Retina (tissue), 1 donor: ENCODE measurements at regions not wholly inside any gene's neighbourhood (a gene's known extent, or its start where the extent isn't known, plus 50 kb on each side); places are given as distances from the start of the nearest gene placed in this dataset.
"Not testable (repeated sequence)": the region's sequence is repeated elsewhere in the genome, so short reads cannot be mapped to it uniquely, and the experiment has no call there.

Experiments
- DNase-seq: peaks from one replicate; pipeline ENCODE4 v3.0.0-alpha.2; 2016

DNA sequence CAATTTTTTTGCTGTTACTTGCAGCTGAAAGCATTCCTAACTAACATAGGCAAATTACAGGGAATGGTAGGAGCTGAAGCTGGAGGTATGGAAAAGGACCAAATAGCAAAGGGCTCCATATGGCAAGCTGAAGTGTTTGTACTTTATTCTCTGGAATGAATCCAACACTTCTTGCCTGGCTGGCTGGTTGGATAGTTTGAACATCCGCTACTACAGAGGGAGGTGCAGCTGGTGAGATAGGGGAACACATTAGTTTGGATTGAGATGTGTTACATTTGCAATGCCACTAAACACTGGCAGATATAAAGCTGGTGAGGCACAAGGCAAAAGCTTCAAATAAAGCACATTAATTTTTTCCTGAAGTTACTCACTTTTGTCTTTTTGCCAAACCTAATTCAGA, 291.5 kb downstream of the SP3 start:
- no peak for DNase-seq

DNA sequence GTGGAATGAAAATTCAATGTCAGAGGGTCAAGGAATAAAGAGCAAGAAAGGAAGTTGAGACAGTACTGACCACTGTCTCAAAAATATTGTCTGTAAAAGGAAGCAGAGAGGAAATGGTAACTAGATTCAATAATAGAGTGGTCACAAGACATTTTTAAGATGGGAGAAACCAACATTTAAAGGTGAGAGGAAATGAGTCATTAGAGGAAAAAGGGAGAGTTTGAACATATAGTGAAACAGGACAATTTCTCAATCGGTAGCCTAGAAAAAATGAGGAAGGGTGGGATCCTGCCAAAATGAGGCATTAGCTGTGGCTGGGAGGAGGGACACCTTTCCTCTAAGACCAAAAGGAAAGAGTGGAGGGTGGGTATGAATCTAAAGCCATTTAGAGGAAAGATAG, 288.5 kb downstream of the SP3 start:
- no peak for DNase-seq

DNA sequence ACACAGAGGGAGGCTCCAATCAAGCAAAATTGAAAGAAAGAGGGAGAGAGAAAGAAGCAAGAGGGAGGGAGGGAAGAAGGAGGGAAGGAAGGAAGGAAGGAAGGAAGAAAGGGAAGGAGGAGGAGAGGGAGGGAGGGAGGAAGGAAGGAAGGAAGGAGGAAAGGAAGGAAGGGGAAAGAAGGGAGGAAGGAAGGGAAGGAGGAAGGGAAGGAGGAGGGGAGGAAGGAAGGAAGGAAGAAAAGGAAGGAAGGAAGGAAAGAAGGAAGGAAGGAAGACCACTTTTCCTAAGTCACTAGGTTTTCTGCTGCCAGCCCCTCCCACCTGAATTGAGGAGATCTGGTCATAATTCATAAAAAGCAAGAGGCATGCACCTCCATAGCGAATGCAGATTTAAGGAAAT, 287.0 kb downstream of the SP3 start:
- no peak for DNase-seq

DNA sequence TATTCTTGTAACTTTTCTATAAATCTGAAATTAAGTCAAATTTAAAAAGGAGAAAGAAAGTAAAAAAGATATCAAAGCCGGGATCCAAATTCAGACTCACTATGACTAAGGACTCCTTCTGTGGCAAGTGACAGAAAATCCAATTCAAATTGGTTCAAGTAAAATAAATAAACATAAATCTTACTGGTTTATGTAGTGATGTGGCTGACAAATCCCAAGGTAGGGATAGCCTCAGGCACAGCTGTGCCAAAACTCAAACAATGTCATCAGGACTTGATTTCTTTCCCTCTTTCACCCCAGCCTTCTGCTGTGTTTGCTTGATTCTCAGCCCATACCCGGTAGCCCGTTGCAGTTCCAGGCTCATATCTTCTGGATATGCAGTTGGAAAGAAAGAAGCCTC, 284.6 kb downstream of the SP3 start:
- DNase-seq = no peak

DNA sequence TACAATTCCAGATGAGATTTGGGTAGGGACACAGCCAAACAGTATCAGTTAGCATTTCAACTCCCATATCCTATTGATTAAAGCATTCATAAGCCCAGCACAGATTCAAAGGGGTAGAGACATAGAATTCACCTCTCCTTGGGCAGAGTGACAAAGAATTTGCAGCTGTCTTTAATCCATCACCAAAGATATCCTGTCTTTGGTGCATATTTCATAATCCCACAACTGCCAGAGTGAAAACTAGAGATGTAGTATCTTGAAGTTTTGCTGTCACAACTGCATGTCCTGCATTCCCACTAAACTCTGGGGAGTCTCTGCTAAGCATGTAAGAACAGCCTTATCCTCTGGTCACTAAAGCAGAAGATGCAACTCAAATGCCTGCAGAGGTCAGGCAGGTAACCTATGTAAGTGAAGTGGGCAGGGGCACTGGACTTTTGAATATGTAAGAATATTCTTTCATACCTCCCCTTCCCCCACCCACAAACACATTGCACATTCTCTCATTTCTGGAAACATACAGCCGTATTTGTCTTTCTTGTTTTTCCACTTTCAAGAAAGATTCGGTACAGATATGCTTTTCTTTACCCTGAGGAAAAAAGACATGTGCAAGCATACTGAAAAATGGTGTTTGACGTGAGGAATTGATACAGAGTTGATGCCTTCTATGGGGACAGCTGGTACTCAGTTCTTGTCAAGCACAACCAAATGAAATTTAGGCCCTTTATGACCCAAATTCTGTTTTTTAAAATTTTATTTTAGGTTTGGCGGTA, 283.1 kb downstream of the SP3 start:
- DNase-seq = no peak

DNA sequence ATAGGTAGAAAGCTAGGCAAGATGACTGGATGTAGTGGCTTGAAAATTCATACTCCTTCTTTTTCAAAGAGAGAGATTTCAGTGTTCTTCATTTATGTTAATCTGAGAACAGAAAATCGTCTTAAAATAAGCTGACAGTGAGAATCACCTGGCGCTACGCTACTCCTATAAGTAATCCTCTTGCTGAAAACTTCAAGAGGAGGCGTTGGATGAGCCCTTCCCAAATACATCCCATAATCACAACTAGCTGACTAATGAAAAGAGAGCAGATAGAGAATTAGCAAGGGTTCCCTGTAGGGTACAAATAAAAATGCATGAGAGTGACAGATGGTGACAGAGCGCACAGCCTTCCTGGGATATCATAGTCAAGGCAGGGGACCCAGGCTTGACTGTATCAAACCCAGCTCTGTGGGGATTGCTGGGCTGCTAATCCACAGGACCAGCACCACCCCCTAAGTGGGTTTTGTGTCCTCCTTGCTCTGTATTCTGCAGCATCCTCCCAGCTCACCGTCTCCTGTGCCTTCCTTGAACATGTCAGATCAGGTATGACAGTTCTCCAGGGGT, 280.2 kb downstream of the SP3 start:
- peak; percentile 28 for DNase-seq

DNA sequence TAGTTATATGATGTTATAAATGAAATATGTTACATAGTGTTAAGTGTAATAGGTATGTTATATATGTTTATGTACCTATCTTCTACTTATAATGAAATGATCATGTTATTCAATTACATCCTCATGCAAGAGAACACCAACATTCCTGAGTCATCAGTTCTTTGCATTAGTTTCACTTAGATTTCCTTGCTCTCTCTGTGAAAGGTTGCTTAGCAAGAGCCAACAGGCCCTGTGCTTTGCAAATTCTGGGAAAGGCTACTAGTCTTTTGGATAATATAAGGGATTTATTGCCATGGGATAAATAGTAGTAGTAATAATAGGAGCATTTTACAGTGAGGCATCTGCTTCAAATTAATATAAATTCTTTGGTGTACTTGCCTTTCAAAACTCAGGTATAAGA, 274.8 kb downstream of the SP3 start:
- no peak for DNase-seq

DNA sequence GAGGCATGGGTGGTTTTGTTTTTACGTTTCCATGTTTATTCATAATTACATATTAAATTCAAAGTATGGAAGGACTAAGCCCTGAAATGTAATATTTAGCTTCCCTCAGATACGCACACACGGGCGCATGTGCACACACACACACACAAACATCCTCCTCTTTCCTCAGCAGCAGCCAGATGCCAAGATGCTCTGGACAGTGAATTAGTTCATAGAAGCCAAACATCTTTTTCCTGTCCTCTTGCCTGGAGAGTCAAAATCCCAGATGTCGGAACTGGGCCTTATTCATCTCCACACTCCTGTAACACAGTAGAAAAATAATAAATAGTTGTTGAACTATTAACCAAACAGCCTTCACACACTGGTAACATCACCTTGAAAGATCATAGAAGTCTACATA, 273.1 kb downstream of the SP3 start:
- DNase-seq = no peak

DNA sequence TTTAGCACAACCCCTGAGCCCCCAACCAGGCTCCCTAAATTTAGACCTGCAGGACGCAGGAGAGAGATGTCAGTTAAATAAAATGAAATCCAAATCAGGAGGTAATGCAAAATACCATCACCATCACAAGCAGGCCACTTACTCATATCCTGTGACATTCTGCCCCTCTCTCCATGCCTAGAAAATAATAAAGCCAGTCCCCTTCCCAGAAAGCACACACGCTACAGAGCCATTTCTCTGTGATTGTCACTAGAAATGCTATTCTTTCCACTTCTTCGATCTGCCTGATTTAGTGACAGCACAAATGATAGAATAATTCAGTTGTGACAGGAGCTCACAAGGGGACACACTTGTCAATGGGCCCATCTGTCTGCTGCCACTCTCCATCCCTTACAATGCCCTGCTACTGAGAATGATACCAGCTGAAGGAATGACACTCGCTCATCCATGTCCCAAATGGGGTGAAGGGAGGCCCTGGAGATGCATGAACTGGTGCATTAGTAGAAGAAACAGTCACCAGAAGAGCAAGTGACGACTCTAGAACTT, 272.1 kb downstream of the SP3 start:
- no peak for DNase-seq

DNA sequence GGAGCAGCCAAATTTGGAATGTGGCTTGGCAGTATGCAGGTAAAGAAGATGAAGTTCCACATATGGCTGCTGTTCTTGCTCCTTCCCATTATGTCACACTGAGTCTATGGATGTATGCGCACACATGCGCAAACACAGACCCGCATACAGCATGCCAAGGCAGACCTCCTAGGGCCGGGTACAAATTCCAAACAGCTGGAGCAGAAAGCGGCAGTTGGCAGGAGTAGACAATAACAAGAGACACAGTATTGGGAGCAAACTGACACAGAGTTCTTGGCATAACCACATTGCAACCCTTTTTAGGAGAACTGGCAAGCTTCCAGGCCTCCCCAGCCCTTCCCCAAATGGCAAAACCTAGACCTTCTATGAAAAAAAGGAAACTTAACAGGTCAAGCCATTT, 268.9 kb downstream of the SP3 start:
- no peak for DNase-seq

DNA sequence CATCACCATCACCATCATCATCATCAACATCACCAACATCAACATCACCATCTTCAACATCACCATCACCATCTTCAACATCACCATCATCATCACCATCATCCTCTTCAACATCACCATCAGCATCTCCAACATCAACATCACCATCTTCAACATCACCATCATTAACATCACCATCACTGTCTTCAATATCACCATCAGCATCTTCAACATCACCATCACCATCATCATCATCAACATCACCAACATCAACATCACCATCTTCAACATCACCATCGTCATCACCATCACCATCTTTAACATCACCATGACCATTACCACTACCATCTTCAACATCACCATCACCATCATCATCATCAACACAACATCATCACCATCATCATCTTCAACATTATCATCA, 267.2 kb downstream of the SP3 start:
- no peak for DNase-seq

DNA sequence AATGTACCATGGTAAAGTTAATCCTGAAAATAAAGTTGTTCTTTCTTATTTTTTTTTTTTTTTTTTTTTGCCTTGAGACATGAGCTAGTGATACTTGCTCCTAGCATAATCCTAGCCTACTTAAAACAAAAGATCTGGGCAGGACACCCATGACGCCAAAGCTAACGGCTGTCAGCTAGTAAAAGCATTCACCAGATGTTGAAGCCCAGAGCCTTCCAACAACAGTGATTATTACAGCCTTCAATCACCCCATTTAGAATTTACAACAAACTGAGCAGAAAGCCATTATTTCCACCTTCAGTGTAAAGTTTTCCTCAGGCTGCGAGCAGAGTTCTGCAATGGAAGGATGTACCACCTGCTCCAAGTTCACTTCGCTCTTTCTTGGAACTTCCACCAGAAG, 259.5 kb downstream of the SP3 start:
- no peak for DNase-seq

DNA sequence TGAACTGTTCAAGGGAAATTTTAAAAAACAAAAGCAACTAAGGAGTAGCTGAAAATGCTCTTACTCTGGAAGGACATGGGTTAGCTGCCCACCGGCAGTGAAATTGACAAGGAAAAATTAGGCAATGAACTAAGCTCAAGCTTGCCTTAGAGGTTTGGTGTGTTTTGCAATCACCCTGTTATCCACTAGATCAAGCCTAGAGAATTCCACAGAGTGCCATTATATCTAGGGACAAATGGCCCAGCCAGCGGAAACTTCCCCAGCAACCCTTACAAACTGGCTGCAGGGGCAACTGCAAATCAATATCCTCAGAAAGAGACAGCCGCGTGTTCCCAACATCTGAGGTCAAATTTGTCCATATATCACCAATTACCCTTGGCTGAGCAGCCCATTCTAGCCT, 258.2 kb downstream of the SP3 start:
- no peak for DNase-seq

DNA sequence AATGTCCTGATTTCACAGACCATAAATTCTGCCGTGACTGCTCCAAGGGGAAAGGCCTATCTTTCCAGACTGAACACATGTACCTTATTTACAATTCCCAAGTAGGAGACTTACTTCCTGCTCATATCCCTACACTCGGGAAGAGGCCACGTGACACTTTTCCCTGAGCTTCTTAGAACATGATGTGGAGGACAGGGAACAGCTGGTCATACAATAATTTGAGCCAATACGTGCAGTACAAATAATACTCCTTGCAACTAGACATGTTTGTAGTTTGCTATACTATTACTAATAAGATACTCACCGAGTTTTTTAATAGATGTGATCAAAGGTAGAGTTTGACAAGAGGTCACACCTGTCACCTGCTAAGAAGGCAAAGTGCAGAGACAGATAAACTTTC, 256.4 kb downstream of the SP3 start:
- no peak for DNase-seq

DNA sequence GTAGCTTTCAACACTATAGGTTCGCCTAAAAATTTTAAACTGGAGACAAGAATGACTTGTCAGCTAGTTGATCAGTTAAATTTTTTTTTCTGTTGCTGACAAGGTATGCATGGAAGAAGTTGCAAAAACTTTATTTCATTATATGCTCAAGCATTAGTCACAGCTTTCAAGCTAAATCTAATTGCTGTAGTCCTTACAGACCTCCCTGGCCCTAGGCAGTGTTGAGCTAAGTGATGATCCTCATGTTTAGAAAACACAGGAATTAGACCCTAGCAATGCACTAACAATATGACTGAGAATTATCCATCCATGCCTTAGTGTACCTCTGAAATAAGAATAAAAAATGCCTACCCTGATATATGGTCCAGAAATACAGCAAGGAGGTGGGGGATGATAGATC, 253.4 kb downstream of the SP3 start:
- DNase-seq = no peak

DNA sequence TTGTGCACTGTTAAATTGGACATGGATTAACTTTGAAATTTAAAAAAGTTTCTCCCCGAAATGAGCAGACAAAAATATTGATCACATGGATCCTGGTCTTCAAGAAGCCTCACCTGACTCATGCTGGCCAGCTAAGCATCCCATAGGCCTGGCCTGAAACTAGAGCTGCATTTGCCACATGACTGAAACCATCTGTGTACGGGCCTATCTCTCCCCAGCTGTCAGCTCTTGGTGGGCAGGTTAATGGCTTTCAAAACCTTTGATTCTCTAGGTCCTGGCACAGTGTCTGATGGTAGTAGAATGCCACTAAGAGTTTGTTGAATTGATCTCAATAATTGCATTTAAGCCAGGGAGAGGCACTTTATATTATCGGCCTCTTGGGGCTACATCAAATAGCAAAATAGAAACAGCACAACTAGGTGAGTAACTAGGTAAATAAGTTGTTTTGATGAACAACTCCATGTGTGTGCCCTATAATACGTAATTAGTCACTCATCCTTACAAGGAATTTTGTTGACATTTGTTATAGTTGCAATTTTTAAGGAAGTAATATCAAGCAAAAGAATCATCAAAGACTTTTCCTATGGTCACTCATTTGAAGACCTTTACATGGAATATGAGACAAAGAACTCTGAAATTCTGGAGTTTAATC, 251.1 kb downstream of the SP3 start:
- no peak for DNase-seq

DNA sequence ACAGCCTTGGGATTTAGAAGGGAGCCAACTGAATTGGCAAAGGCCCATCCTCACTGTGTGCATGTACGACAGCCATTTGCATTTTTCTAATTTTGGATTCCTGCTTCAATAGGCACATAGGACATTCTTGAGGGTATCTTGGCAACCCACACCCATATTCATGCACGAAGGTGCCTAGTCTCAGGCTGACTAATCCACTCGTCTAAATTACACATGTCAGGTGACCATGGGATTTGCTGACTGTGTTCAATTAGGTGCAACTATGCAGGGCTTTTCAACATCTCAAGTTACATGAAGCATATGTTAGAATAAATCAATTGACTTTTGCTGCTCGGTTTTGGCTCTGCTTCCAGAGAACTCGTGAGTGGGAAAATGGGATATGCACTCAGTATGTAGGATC, 249.7 kb downstream of the SP3 start:
- DNase-seq = no peak

DNA sequence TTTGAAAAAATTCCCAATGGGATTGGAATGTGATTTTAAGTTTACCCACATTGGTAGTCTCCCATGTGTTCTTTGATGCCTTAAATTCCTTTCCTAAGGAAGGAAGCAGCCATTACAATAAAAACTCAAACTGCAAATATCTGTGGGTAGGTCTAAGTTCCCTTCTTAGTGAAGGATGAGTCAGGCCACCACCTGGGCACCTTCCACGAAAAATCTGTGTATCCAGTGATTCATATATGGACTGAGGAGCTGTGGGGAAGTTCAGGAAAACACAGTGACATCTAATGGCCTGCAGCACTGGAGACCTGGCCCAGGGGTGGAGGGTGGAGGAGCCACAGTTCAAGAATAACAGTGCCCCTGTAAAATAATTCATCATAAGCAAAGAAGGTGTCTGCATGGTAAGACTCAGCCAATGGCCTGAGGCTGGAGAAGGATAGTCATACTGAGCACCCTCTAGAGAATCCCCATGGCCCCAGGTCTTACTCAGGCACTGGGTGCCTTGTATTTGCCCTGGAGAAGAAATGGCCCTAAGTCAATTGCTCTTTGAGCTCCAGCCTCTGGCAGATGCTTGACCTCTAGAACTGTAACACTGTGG, 248.6 kb downstream of the SP3 start:
- DNase-seq = no peak

DNA sequence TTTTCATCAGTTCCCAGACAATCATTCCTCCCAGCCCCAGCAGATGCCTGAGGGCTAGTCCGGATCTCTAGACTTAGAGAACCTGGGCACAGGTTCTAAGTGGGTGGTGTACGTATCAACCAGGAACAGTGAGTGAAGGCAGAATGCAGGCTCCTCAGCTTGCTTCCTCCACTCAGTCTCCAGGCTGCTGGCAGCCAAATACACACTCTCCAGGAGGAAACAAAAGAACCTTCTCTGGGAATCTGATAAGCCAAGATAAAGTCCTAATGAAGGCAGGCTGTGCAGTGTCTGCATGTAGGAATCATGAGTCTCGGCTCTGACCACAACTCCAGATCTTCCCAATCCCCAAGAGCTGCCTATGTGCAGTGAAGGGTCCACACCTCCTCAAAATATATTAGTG, 245.7 kb downstream of the SP3 start:
- no peak for DNase-seq

DNA sequence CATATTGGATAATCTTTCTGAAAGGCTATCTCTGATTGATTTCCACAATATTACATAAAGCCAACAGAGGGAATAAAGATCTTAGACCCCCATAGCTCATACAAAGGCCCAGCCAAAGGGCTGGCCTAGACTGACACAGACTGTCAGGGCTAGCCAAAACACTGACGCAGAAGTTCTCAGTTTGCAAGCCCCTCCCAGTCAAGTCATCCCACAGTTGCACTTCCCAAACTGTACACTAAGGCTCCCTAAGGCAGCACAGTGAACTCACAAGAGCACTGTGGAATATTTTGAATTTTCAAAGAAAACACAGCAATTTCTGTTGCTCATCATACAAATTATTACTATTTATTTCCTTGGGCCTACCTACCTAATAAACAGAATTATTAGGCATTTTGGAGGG, 244.9 kb downstream of the SP3 start:
- no peak for DNase-seq

DNA sequence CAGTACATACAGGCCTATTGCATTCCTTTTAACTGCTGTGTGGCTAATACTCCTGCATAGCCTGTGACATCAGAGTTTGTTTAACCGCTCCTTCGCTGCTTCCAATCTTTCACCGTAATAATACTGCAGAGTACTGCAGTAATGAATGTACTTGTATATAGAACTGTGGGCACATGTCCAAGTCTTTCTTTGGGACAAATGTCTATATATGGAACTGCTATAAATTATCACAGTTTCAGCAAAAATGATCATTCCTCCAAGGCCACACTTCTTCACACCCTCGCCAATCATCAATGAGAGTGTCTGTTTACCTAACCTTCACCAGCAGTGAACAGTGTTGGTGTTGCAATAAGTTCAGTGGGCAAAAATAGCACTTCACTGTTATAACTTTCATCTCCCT, 230.4 kb downstream of the SP3 start:
- DNase-seq = no peak

DNA sequence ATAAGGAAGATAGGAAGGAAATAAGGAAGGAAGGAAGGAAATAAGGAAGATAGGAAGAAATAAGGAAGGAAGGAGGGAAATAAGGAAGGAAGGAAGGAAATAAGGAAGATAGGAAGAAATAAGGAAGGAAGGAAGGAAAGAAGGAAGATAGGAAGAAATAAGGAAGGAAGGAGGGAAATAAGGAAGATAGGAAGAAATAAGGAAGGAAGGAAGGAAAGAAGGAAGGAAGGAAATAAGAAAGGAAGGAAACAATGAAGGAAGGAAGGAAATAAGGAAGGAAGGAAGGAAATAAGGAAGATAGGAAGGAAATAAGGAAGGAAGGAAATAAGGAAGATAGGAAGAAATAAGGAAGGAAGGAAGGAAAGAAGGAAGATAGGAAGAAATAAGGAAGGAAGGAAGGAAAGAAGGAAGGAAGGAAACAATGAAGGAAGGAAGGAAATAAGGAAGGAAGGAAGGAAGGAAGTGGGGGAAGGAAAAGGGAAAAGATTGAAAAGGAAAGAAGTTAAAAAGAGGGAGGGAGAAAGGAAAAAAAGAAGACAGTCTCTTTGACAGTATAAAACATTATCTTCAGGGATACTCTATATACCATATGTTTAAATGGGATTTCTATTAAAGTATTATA, 227.1 kb downstream of the SP3 start:
- not testable (repeated sequence) for DNase-seq

DNA sequence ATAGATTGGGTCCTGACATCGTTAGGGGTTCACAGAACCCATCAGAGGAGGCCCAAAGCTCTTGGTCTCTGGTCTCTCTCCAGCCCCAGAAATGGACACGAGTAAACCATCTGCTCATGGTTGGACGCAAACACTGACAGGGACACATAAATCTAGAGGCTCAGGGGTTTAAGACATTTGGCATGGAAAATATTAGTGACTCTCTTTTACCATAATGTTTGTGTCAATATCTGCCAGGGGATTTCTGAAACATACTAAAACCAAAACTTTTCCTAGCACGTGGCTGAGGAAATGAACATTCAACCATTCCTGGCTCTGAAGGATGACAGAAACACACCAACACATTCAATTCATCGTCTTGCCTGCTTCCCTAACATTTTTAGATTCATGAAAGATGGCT, 226.2 kb downstream of the SP3 start:
- DNase-seq = no peak

DNA sequence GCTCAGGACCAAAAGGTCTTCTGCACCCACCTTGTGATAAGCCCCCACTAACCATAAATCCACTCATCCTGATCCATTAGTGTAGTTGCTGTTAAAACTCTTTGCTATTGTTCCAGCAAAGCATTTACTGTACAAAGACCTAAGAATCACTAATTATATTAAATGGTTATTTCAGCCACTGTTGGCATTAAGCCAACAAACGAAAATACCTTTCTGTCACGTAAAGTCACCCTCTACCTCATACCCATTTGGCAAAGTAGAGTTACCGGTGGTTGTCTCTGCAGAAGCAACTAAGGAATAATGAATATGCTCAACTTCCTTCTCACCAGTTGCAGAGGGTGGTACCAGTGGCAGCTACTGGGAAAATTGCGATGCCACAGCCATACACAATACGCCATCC, 224.5 kb downstream of the SP3 start:
- no peak for DNase-seq
